ENCODE measurements at regions not wholly inside any gene's neighbourhood (a gene's known extent, or its start where the extent isn't known, plus 50 kb on each side); places are given as distances from the start of the nearest gene placed in this dataset.

- TF ChIP-seq ESRRG (CRISPR knock-in tag; IDR thresholded peaks at IDR 0.05), result no peak
- TF ChIP-seq ZC3H10 (CRISPR knock-in tag; IDR thresholded peaks at IDR 0.05), result no peak
- TF ChIP-seq BACH2 (CRISPR knock-in tag; IDR thresholded peaks at IDR 0.05; ENCODE audit: borderline replicate concordance), result no peak
- no peak for TF ChIP-seq CREB5 (CRISPR knock-in tag; IDR thresholded peaks at IDR 0.05; ENCODE audit: low read depth)
- TF ChIP-seq TOX (CRISPR knock-in tag; IDR thresholded peaks at IDR 0.05; ENCODE audit: borderline replicate concordance), result no peak
- no peak for TF ChIP-seq RARB (CRISPR knock-in tag; IDR thresholded peaks at IDR 0.05)
- no peak for TF ChIP-seq PPARA (CRISPR knock-in tag; IDR thresholded peaks at IDR 0.05; ENCODE audit: borderline replicate concordance)
- TF ChIP-seq OSR1 (CRISPR knock-in tag; IDR thresholded peaks at IDR 0.05), result no peak
These were observed 238.8 kb downstream of the DACT1 start for GRCh38 chr14:58876608-58877007.
